B cell (primary cell): ENCODE measurements at regions not wholly inside any gene's neighbourhood (a gene's known extent, or its start where the extent isn't known, plus 50 kb on each side); places are given as distances from the start of the nearest gene placed in this dataset.

Source experiments
- CTCF ChIP-seq: fragments of 200-600 bp; IDR thresholded peaks from one replicate; pipeline ENCODE4 v1.8.0; 2022; ENCODE audit warnings: antibody characterized with exemption, mild to moderate bottlenecking
- EZH2 ChIP-seq: IDR thresholded peaks from 2 replicates; pipeline ENCODE4 v1.6.1; 2012; ENCODE audit warnings: borderline replicate concordance, low read depth, mild to moderate bottlenecking, moderate library complexity, low read length; ENCODE audit not compliant: insufficient read depth, poor library complexity, severe bottlenecking

GRCh38 chr15:27628486-27628885 lies 470.6 kb downstream of the OCA2 start:
- TF ChIP-seq CTCF, result no peak
- TF ChIP-seq EZH2, result no peak
